HG03469 (cell line): ENCODE measurements at regions not wholly inside any gene's neighbourhood (a gene's known extent, or its start where the extent isn't known, plus 50 kb on each side); places are given as distances from the start of the nearest gene placed in this dataset.
"Not testable (repeated sequence)": the region's sequence is repeated elsewhere in the genome, so short reads cannot be mapped to it uniquely, and the experiment has no call there.

ENCODE experiments used
- ATAC-seq: cut with Tn5 transposase; IDR thresholded peaks from one replicate; pipeline ENCODE4 v1.9.1; 2021; ENCODE audit warnings: mild to moderate bottlenecking, moderate library complexity, moderate number of reproducible peaks; ENCODE audit not compliant: unreplicated experiment

DNA sequence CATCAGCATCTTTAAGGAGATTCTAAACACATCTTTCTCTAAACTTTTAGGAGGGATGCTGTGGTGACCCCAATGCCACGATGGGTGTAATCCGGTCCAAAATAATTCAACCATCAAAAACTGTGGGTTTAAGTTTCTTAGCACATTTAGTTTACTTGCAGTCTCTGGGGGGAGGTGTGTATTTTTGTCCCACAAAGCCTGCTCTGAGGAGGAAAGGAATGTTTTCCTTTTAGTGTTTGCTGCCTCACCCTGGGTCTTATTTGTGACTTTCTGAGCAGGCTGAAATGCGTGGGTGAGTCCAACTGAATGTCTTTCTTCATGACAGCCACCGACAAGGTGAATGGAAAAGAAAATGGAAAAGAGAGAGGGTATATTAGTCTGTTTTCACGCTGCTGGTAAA, 1324.7 kb downstream of the AACS start:
- no peak for ATAC-seq

DNA sequence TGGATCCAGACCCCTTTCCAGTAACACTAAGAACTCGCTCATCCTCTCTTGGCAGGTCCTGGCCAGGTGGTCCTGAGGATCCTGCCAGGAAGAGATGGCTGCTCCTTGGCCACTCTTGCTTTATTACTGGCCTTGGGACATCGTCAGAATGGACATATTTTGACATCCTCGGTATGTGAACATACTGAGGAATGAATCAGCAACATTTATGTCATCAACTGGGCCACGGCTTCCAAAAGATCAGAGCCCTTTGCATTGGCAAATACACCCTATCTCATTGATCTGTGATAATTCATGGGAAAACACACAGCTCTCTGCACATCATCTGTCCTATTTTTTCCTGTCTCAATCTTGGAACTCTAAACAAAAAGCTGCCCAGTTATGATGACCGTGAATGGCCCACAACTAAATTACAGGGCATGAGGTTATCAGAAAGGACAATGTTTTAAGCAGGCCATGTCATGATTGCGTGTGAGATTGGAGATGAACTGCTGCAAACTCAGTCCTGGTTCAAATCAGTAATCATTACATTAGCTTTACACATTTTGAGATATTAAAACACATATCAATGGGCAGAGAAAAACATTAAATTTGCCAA, 1325.8 kb downstream of the AACS start:
- ATAC-seq, result no peak

DNA sequence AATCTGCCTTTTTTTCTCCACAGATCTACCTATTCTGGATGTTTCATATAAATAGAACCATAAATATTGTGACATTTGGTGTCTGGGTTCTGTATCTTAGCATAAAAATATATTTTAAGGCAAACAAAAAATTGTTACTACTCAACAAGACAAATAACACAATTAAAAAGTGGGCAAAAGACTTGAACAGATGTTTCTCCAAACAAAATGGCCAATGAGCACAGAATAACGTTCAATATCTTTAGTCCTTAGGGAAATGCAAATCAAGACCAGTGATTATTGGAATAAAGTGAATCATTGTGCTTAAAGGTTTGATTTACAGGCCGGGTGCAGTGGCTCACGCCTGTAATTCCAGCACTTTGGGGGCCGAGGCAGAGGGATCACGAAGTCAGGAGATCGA, 1331.3 kb downstream of the AACS start:
- no peak for ATAC-seq

DNA sequence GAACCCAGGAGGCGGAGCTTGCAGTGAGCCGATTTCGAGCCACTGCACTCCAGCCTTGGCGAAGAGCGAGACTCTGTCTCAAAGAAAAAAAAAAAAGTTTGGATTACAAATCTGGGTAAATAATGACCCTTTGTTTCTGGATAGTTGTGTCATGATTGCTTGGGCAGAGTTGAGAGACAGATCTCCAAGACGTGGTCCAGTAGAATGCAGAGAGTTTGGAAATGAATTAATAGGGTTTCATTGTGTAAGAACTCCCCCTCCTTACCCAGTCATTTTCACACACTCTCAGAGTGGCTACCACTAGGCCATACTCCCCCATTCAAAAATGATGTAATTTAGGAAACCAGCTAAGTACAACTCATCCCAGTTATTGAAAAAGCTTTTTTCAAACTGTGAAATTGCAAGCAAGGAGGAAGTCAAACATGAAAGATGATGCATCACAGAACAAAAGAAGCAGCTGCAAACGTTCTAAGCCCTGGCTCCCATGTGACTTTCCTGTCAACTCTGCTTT, 1331.9 kb downstream of the AACS start:
- no peak for ATAC-seq

DNA sequence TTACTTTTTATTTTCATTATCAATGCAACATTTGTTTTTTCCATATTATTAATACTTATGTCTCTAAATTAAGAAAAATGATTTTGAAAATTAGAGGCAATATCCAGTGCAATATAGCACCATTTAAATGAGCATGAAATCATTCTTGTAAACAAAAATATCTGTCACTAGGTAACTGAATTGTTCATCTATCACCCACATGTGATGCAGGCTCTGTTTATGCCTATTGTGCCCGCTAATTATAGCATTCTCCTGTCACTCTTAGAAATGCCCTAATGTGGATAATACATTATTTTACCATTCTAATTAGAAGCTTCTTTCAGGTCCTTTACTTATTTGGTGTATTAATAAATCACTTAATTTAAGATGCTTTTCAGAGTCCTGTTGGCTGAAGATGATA, 1332.4 kb downstream of the AACS start:
- no peak for ATAC-seq

DNA sequence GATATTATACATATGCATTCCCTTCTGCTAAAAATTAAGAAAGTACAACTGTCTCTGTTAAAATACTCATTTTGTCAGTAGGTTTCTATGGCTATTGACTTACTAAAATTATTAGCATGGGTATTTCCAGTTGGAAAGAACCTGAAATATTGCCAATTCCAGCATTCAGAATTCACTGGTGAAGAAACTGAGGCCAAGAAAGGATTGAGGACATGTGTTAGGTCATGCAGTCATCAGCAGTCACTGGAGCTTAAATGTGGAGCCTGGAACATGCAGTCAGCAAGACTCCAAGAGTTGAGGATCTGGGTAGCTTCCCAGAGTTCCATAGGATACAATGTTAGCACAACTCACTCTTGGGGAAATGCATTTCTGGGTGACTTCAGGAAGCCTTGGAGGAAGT, 1335.6 kb downstream of the AACS start:
- ATAC-seq, result no peak

DNA sequence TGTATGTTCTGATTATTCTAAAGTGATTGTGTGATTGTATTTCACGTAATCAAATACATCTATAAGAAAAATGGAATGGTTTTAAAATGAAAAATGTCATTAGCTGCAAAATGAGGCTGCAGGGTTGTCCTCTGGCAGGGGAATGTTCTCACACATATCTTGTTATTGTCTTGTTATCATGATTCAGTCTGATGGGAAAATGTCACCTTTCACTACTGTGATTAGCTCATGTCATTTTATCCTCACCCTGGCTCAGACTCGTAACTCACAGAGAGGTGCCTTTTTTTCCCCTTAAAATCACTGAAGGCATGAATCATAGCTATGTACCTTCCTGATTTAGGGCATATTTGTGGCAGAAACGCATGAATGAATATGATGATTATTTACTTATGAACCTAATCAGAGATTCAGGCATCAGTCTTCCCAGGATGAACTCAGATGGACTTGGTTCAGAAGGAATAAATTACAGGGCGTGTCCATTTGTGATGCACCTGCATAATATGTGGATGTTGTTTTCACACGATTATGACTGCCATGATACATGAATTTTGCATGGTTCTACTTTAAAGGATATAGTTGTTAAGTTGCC, 1339.2 kb downstream of the AACS start:
- no peak for ATAC-seq

DNA sequence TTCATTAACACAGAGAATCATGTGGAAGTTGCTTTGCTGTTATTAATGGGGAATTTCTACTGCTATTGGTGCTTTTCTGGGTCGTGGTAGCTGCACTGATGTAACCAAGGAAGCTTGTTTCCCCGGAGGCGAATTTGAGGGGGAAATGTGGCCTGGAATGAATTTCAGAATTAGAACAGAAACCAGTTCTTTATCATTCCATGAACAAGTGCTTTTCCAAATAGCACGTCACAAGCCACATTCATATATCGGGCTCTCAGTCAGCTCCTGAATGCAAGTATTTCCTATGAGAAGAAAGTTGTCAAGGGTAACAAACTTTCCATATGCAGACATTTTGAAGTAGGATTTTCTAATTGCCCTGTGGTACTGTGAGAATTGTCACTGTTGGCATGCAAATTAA, 1353.2 kb downstream of the AACS start:
- ATAC-seq, result no peak

DNA sequence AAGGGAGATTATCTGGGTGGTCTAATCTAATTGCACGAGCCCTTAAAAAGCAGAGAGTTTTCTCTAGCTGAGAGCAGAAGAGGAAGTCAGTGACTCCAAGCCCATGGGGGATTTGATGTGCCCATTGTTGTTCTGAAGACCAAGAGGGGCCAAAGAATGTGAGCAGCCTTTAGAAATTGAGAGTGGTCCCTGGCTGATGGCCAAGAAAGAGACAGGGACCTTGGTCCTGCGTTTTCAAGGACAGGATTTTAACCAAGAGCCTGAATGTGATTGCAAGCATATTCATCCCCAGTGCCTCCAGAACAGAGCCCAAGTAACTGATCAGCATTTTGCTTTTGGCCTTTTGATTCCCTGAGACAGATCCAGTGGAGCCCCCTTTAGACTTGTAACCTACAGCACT, 1353.9 kb downstream of the AACS start:
- ATAC-seq, result no peak

DNA sequence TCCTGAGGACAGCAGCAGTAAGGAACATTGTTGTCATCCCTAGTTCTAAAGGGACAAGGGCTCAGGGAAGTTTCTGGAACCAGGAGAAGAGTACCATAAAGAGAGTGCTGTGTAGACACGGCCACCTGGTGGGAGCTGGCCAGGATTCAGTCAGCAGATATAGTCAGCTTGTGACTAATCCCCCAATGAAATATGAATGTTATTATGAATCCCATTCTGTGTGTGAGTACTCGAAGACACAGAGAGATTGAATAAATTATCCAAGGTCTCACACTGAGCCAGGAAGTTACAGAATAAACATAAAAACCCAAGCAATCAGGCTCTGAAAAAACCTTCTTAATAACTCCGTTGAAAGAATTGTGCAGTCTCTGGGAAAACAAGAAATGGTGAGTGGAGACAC, 1359.5 kb downstream of the AACS start:
- ATAC-seq, result no peak

DNA sequence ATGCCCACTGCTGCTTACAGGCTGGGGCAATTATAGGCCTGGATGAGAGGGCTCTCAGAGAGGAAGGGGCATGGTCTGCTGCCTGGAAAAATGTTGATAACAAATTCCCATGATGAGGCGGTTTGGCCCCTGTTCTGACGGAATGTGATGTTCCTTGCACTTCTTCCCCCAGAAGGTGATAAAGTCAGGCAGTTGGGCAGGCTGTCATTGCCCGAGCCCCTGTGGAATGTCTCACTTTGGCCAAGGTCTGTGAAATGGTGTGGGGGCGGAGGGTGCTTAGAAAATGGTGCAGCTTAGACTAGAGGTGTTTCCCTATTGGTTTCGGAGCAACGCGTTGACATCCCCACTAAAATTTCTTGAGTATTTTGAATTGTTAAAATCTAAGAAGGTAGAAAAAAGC, 1360.0 kb downstream of the AACS start:
- ATAC-seq, result no peak

DNA sequence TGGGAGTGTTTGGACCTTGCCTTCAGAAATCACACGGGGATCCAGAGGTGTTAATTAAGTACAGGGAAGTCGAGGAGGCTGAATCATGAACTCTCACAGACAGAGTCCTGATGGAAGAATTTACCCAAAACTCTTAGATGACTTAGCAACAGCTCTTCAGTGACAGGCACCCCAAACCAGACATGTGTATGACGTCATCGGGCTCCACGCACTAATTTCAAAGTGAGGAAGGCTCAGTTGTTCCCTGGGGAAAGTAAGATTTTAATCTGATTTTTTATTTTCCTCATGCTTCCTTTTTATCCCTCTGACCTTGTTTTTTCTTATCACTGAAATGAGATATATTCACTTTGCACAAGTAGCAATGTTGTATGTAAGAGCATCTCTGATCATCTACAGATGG, 1363.5 kb downstream of the AACS start:
- ATAC-seq, result no peak

DNA sequence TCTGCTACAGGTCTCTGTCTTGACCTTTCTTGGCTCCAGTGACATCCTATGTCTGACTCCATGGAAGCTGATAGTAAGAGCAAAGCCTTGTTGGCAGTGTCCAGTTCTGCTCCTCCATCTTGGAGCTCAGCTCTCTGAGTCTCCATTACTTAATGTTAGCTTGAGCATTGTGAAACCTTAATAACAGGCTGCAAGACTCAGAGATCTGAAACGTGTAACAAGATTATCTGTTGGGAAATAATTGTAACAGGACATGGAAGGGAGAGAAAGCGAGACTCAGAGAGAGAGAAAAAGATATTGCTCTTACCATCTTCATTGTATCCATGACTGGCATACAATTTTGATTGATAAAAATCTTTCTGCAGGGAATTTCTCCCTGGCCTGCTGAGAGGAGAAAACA, 1365.7 kb downstream of the AACS start:
- ATAC-seq, result no peak

DNA sequence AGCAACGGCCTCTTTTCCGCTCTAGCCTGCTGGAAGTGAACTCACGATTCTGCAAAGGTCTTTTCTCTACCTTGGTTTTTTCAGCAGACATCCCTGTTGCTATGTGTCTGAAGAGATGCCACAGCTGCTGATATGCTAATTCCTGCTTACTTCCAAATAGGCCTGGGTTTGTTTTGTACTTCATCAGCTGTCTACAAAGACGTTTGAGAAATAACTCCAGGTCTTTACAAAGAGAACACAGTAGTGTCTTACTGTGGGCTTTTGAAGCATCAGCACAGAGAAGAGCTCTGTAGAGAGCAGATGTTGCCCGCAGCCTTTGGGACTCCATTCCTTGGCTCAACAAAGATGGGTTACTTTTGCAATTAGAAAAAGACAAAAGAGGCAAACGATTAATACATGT, 1366.5 kb downstream of the AACS start:
- no peak for ATAC-seq

DNA sequence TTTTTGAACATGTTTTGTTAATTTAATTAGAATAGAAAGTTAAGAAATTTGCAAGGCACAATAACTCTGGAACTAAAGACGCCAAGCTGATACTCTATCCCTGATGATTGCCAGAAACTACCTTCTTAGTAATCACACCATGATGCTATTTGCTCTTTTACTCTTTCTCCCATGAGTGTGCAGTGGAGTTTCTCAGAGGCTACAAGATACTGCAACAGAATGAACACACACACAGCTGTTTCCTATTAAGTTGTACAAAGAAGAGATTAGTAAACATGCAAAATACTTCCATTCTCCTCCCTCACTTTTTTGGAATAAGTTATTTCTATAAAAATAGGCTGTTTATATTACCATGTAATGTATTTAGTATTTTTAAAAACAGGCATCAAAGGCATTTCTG, 1367.5 kb downstream of the AACS start:
- no peak for ATAC-seq

DNA sequence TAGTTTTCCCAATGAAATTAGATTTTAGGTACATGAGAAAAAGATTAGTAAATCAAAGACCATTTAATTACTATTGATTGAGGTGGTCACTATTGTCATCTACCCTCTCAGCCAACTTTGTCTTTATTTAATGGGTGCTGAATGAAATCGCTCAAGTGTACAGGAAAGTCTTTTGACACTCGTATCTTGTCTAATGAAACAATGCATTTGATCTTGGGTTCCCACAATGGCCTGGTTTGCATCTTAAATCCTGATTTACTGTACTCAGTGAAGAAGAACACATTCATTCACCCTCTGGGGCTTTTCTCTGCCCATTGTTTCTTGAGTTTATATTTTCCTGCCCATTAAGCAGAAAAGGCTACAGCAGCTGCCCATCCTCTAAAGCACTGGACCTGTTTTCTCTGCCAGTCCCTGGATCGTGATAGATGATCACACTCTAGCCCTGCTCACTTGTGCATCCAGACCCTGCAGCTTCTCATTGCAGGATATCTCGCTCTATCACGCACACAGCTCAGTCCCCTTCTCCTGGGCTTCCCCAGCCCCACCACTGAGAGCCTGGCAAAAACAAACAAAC, 1369.3 kb downstream of the AACS start:
- no peak for ATAC-seq

DNA sequence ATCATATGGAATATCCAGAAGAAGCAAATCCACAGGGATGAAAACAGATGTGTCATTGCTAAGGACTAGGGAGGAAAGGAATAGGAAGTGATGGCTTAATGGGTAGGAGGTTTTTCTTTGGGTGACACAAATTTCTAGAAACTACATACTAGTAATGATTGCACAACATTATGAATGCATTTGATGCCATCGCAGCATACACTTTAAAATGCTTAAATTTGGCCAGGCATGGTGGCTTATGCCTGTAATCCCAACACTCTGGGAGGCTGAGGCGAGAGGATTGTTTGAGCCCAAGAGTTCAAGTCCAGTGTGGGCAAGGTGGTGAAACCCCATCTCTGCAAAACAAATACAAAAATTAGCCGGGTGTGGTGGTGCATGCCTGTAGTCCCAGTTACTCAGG, 1370.8 kb downstream of the AACS start:
- ATAC-seq, result no peak

DNA sequence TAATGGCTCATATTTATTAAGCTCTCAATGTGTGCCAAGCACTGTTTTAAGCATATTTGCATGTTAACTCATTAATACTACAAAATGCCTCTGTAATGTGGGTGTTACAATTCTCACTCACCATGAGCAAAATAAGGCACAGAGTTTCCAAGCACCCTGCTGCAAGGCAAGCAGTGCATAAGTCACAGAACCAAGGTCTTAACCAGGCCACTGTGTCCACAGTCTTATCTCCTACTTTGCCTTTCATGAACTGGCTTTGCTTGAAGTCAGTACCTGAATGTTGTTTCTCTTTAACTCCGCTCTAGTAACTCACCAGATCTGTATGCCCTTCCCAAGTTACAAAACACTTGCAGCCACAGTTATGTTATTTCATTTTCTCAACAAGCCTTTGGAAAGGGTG, 1372.7 kb downstream of the AACS start:
- ATAC-seq, result no peak

DNA sequence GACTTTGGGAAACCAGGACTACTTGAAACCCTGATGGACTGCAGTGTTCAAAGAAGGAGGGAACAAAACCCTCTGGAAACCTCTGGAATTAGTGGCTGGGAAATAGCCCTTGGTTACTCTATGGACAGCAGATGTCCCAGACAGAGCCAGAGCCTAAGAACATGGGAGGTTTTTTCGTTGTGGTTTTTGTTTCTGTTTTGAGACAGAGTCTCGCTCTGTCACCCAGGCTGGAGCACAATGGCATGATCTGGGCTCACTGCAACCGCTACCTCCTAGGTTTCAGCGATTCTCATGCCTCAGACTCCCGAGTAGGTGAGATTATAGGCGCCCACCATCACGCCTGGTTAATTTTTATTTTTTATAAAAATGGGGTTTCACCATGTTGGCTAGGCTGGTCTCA, 1378.7 kb downstream of the AACS start:
- no peak for ATAC-seq

DNA sequence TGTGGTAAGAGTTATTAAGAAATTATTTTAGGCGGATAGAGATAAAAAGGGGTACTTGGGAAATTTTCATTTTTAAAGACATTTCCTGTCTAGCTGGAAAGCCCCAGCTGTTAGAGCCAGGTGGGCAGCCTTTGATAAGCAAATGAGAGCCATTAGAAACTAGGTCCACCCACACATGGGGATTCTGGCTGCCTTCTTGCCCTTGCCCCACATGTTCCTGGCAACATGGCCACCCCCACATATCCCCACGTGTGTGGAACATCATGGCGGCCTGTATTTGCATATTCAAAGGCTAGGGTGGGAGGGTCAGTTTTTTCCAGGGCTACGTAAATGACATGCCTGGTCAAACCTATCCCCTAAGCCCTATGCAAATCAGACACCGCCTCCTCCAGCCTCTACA, 1382.1 kb downstream of the AACS start:
- no peak for ATAC-seq

DNA sequence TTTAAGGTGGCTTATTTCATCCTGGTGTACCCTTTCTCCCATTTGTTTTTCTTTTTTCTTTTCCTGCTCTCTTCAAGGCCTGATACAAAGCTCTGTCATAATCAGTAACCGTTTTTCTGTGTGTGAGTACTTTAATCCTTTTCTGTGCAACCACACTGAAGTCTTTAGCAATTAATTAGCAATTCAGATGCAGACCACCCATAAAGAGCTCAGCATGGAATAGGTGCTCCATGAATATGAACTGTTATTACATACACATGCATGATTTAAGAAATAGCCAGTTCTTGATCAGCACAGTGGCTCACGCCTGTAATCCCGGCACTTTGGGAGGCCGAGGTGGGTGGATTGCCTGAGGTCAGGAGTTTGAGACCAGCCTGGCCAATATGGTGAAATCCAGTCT, 1386.6 kb downstream of the AACS start:
- ATAC-seq, result no peak

DNA sequence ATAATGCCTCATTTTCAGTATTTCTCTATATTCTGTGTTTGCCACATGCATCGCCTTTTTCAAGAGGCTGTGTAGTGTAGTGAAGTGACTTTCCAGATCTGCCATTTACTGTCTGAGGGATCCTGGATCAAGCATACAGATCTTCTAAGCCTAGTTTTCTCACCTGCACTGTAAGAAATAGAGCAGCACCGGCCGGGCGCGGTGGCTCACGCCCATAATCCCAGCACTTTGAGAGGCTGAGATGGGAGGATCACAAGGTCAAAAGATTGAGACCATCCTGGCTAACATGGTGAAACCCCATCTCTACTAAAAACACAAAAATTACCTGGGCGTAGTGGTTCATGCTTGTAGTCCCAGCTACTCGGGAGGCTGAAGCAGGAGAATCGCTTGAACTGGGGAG, 1387.5 kb downstream of the AACS start:
- ATAC-seq, result not testable (repeated sequence)

DNA sequence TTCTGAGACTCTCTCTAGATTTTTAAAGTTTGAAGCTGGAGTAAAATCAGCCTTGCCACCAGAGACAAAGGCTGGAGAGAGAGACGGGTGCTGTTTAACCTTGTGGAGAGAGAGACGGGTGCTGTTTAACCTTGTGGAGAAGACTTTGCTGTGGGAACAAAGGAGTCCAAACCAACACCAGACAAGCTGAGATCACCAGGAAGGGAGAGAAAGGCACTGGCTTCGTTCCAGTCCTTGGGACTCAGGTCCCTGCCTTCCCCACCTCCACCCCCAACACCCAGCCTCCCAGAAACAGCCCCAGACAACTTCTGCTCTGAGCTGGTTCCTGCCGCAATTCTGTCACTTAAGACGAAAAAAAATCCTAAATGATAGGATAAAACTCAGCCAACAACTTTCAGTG, 1389.3 kb downstream of the AACS start:
- ATAC-seq, result no peak
